ENCODE measurements at regions not wholly inside any gene's neighbourhood (a gene's known extent, or its start where the extent isn't known, plus 50 kb on each side); places are given as distances from the start of the nearest gene placed in this dataset.
"Not testable (repeated sequence)": the region's sequence is repeated elsewhere in the genome, so short reads cannot be mapped to it uniquely, and the experiment has no call there.

DNA sequence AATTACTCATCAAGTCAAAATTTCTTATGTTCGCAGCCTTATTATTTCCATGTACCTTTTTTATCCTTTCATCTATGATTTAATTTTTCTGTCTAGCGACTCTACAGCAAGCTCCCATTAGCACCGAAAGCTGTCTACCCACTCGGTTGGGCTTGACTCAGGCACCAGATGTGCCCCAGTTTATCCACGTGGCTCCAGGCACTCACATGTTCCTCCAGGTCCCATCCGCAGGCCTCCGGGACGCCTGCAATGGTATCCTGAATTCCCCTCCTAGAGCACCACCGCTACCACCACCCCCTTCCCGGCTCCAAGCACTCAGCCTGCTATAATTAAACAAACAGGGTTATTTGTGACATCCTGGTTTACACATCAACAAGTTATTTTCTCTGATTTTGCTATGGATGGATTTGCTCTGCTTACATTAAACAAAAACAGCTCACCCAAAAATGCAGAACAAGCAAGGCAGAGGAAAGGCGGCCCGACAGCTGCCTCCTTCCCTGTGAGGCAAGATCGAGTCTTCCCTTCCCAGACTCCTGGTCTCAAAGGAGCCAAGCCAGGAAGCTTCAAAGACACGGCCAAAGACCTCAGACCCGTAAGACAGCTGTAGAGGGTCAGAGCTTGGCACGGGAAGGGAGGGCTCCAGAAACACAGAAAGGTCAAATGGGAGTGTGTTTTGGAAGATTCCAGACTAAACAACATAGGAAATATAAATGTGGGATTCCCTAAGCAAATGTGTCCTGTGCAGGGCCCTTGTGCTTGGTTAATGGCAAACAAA, 253.8 kb downstream of the TTC8 start:
- no peak for DNase-seq

DNA sequence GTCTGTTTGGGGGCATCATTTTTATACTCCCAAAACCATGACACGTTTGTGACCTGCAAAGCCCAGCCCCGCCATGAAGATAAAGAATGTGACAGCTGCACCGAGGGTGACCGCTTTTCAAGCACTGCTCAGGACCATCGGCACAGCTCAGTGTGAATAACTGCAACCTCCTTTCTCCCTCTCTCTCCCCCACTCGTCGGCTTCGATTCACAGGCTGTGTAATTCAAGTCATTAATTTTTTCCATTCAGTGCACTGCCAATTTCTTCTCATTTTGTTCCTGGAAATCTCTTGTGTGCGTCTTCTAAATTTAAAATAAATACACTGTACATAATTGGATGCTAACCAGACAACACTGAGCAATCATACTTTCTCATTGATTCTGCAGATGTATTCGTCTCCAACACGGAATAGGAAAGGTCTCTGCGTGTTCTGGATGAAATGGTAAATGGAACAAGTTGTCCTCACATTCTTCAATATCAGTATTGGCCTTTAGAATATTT, 260.8 kb downstream of the TTC8 start:
- DNase-seq = no peak

DNA sequence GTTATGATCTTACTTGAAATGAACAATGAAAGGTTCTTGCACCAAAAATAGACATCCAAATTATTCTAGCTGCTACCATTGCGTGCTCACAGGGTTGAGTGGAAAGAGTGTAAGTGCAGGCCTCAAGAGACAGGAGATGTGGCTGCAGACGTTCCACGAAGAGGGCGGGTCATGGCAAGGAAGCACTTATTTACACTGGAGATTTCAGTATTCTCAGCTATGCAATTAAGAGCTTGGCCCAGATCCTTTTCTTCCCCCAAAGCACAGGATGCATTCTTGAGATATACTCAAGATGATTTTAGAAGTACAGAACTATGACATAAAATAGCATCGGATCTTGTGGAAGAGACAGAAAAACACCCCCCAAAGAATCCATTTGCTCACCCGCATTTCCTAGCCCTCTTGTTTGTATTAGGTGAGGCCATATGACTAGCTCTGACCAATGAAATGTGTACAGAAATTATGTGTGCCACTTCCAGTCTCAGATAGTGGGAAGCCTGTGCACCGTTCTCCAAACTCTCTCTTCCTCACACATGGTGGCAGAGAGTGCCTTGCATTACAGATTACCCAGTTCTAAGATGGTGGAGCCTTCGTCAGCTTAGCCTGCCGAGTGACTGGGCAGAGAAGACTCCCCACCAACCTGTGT, 261.4 kb downstream of the TTC8 start:
- no peak for DNase-seq

DNA sequence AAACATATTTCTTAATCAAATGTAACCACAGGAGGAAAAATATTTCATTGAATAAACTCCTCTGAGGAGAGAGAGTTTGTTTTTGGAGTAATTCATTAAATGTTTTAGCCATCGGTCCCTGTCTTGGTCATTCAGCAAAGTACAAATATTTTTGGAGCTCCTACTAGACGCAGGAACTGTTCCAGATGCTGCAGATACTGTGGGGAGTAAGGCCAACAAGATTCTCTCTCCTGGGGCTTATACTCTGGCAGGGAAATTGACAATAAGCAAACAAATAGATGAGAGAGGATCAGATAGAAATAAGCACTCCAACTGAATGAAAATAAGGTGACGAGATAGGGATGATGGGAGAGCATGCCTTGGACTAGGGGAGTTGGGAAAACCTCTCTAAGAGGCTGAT, 264.1 kb downstream of the TTC8 start:
- no peak for DNase-seq

DNA sequence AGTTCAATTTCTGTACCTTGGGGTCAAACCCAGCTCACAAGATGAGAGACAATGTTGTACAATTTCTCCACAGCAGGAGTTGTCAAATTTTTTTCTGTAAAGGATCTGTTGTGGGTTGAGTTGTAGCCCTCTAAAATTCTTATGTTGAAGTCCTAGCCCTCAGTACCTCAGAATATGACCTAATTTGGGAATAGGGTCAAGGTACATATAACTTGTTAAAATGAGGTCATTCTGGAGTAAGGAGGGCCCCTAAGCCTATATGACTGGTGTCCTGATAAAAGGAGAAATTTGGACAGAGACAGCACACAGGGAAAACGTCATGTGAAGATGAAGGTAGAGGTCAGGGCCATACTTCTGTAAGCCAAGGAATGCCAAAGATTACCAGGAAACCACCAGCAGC, 264.9 kb downstream of the TTC8 start:
- no peak for DNase-seq

DNA sequence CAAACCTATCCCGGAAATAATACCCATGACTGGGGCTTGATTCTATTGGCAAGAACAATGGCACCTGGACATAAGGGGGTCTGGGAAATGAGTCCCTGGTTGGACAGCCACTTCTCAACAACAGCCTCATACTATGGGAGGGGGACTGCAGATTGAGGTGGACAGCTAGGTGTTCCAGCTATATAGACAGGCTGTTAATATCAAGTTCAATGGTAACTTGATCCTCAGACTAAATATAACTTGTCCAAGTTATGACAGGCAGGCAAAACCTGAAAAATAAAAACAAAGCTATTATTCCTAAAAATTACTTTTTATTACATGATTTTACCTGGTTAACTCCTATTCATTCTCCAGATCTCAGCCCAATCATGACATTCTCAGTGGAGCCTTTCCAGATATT, 267.3 kb downstream of the TTC8 start:
- no peak for DNase-seq

DNA sequence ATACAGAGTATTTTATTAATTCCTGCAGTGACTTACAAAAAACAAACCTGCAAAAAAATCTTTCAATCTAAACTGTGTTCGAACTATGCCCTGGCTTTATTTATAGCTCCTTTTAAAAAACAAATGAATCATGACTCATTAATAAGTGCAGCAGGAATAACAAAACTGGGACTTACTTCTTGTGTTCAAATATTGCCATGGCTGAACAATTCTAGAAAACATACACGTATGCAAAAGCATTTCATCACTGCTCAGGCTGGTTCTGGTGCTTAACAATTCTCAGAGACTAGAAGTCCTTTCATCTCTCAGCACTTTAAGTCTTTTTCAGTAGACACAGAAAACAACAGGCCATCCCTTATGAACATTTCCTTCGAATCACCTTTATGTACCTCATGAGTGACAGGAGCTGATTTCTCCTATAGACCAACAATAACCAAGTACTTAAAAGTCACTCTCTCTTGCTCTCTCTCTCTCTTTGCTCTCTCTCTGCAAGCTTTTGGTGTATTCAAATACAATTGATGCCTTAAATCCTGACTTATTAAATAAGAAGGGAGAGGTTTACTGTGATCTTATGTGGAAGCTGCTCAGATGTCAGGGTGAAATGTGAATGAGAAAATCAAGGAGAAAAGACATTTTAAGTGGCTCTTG, 268.8 kb downstream of the TTC8 start:
- DNase-seq = no peak

DNA sequence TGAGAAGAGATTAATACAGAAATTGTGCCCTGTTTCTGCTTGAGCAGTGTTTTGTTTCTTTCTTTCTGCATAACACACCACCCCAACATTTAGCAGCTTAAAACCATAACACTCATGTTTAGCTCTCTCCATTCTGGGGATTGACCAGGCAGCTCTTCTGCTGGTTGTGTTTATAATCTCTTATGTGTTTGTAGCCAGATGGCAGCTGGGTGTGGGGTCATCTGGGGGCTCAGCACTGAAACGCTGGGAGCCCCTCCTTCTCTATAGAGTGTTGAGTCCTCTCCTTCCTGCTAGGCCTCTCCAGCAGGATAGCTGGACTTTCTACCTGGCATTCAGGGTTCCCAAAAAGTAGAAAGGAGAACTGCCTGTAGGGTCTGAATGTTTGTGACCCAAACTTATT, 270.6 kb downstream of the TTC8 start:
- no peak for DNase-seq

DNA sequence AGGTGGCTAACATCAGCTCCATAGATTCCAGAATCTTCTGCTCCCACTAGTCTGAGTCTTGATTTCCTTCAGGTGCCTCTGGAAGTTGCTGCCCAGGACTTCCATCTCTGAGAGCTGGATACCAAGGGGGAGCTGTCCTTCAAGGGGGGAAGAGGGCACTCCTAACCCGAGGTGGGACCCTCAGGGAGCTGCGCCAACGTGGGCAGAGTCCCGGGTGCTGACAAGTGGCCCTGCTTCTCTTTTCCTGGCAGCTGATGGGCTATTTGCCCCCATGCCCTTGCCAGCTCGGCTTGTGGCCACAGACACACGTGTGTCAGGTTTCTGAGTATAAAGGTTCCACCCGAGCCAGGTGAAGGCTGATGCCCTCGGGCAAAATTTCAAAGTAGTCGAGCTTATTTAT, 272.5 kb downstream of the TTC8 start:
- no peak for DNase-seq

DNA sequence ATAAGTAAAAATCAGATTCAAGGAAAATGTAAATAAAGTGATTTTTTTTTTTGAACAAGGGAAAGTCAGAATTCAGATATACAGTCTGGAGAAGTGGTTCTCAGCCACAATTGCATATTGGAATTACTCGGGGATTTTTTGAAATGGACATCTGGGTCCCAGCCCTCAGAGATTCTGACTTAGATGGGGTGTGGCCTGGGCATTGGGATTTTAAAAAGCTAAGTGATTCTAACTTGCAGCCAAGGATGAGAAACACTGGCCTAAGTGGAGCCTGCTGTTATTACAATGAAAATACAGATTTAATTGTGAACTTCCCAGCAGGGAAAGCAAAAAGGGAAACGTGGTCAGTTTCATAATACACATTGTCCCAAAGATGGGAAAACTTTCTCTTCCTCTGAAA, 273.8 kb downstream of the TTC8 start:
- DNase-seq = no peak

DNA sequence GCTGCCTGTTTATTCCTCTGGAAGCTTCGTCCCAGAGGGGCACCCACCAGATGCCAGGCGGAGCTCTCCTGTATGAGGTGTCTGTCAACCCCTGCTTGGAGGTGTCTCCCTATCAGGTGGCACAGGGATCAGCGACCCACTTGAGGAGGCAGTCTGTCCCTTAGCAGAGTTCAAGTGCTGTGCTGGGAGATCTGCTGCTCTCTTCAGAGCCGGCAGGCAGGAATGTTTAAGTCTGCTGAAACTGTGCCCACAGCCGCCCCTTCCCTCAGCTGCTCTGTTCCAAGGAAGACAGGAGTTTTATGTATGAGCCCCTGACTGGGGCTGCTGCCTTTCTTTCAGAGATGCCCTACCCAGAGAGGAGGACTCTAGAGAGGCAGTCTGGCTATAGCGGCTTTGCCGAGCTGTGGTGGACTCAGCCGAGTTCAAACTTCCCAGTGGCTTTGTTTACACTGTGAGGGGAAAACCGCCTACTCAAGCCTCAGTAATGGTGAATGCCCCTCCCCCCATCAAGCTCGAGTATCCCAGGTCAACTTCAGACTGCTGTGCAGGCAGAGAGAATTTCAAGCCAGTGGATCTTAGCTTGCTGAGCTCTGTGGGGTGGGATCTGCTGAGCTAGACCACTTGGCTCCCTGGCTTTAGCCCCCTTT, 279.8 kb downstream of the TTC8 start:
- DNase-seq = not testable (repeated sequence)

DNA sequence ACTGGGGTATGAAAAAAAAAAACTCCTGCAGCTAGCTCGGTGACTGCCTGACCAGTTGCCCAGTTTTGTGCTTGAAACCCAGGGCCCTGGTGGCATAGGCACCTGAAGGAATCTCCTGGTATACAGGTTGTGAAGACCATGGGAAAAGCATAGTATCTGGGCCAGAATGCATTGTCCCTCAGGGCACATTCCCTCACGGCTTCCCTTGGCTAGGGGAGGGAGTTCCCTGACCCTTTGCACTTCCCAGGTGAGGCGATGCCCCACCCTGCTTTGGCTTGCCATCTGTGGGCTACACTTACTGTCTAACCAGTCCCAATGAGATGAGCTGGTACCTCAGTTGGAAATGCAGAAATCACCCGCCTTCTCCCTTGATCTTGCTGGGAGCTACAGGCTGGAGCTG, 280.4 kb downstream of the TTC8 start:
- DNase-seq = not testable (repeated sequence)
